PC-9 (cell line): ENCODE measurements at regions not wholly inside any gene's neighbourhood (a gene's known extent, or its start where the extent isn't known, plus 50 kb on each side); places are given as distances from the start of the nearest gene placed in this dataset.

Experiments
- BruUV-seq: library from RNA; stranded (reverse); fragments of 400-500 nt; replicated peaks from 2 replicates; lab custom pipeline; 2021; lab: Mats Ljungman, UMichigan
- CTCF ChIA-PET: fragments of 300-600 bp; sonication (Branson Sonifier 250); formaldehyde crosslinking; loops from one replicate; lab custom pipeline; 2022; ENCODE audit warnings: antibody characterized with exemption; lab: Charles Lee
- POLR2A ChIA-PET: fragments of 300-600 bp; sonication (Branson Sonifier 250); formaldehyde crosslinking; loops from one replicate; lab custom pipeline; 2022; ENCODE audit warnings: antibody characterized with exemption; ENCODE audit not compliant: unreplicated experiment; lab: Charles Lee
- DNase-seq, 2 experiments: peaks; one replicate each; pipeline versions ENCODE4 v3.0.0 to v3.0.0-alpha.2; 2015 to 2022; ENCODE audit warnings: mixed read lengths in 1 of 2
- H2AFZ ChIP-seq: fragments of 200-600 bp; sonication (generic); 2 replicates; pipeline ENCODE4 v1.8.1; 2017; ENCODE audit warnings: antibody characterized with exemption
- H3F3A ChIP-seq: fragments of 200-600 bp; sonication (generic); 2 replicates; pipeline ENCODE4 v1.8.1; 2017; ENCODE audit warnings: antibody characterized with exemption, mild to moderate bottlenecking, low read depth; ENCODE audit not compliant: insufficient read depth
- H3K27ac ChIP-seq: fragments of 200-600 bp; sonication (generic); 2 replicates; pipeline ENCODE4 v1.6.1; 2016; ENCODE audit warnings: mixed run types
- H3K27me3 ChIP-seq: fragments of 200-600 bp; sonication (generic); 2 replicates; pipeline ENCODE4 v1.6.1; 2016; ENCODE audit warnings: low read depth, mixed run types; ENCODE audit not compliant: insufficient read depth
- H3K36me3 ChIP-seq: fragments of 200-600 bp; sonication (generic); 2 replicates; pipeline ENCODE4 v1.6.1; 2016; ENCODE audit warnings: low read depth, mixed run types
- H3K4me1 ChIP-seq: fragments of 200-600 bp; sonication (generic); replicated peaks from 2 replicates; pipeline ENCODE4 v1.6.1; 2016; ENCODE audit warnings: mixed run types; ENCODE audit not compliant: insufficient read depth
- H3K4me2 ChIP-seq: fragments of 200-600 bp; sonication (generic); 2 replicates; pipeline ENCODE4 v1.6.1; 2017; ENCODE audit warnings: mixed run types
- H3K4me3 ChIP-seq: fragments of 200-600 bp; sonication (generic); 2 replicates; pipeline ENCODE4 v1.6.1; 2016; ENCODE audit warnings: mixed run types
- H3K79me2 ChIP-seq: fragments of 200-600 bp; sonication (generic); 2 replicates; pipeline ENCODE4 v1.6.1; 2017; ENCODE audit warnings: low read depth, mixed run types
- H3K9me2 ChIP-seq: fragments of 200-600 bp; sonication (generic); 2 replicates; pipeline ENCODE4 v1.8.1; 2017; ENCODE audit warnings: mild to moderate bottlenecking; ENCODE audit not compliant: insufficient read depth
- H3K9me3 ChIP-seq: fragments of 200-600 bp; sonication (generic); 2 replicates; pipeline ENCODE4 v1.8.1; 2016; ENCODE audit warnings: low read depth; ENCODE audit not compliant: insufficient read depth
- H4K20me1 ChIP-seq: fragments of 200-600 bp; sonication (generic); 2 replicates; pipeline ENCODE4 v1.8.1; 2017; ENCODE audit not compliant: insufficient read depth
- CTCF ChIP-seq: fragments of 200-600 bp; sonication (generic); conservative IDR thresholded peaks from 2 replicates; pipeline ENCODE4 v1.6.1; 2017; ENCODE audit warnings: mixed run types, antibody characterized with exemption, mild to moderate bottlenecking, moderate library complexity
- EZH2 ChIP-seq: fragments of 200-600 bp; sonication (generic); IDR thresholded peaks from 2 replicates; pipeline ENCODE4 v1.8.0; 2017; ENCODE audit warnings: antibody characterized with exemption, low read depth
- intact Hi-C: fragments of 100-400 bp; cut with micrococcal nuclease; formaldehyde crosslinking; loops from one replicate; pipeline ENCODE4 v1.10.0; 2022; ENCODE audit not compliant: unreplicated experiment

GRCh38 chr11:128021349-128022006 is 565.9 kb downstream of the ETS1 start:
- H3K9me3 ChIP-seq: no peaks in the 10 kb centered on the region
- CTCF ChIA-PET: interaction anchor here (1.4 kb wide), 1 partner anchor 178 kb away, joined by 3 read pairs; no protein-coding TSS in a partner anchor

GRCh38 chr11:128018692-128019091 is 568.7 kb downstream of the ETS1 start:
- Histone ChIP-seq H3K4me2 (no peak overlapping the region), H2AFZ (no peak overlapping the region), H3K27me3 (peaks cover 28% of the 10 kb centered on the region), H3K4me3 (no peak overlapping the region), H4K20me1 (no peaks in the 10 kb centered on the region; the same call in 1 of the 2 replicates), H3K36me3 (no peaks in the 10 kb centered on the region), H3K9me2 (no peaks in the 10 kb centered on the region), H3K4me1 (no peaks in the 10 kb centered on the region), H3F3A (no peaks in the 10 kb centered on the region), H3K79me2 (no peaks in the 10 kb centered on the region), H3K9me3 (no peaks in the 10 kb centered on the region), H3K27ac (no peak overlapping the region)
- TF ChIP-seq EZH2 (no peak), CTCF (no peak)
- intact Hi-C loops: no loop called here
- ChIA-PET CTCF (no interaction called here), POLR2A (no interaction called here)
- no peak for DNase-seq
- no TSS peak for BruUV-seq

More at GRCh38 chr11:128021349-128022006, 565.9 kb downstream of the ETS1 start:
- intact Hi-C loops: loop anchor here (5.0 kb wide), 1 partner anchor 179 kb away; no protein-coding TSS in a partner anchor
- H3F3A ChIP-seq: peaks cover 6% of the 10 kb centered on the region; the same call in 1 of the 2 replicates
- POLR2A ChIA-PET: no interaction called here
- no peak overlapping the region for H3K4me2 ChIP-seq
- DNase-seq: peak in 1 of 2 experiments; percentile 4
- H3K4me1 ChIP-seq: peaks cover 4% of the 10 kb centered on the region; the same call in 1 of the 2 replicates
- H3K27me3 ChIP-seq: peaks cover 18% of the 10 kb centered on the region
- no peak overlapping the region for H2AFZ ChIP-seq
- H3K36me3 ChIP-seq: no peaks in the 10 kb centered on the region
- H4K20me1 ChIP-seq: no peaks in the 10 kb centered on the region
- no peak overlapping the region for H3K4me3 ChIP-seq
- no peaks in the 10 kb centered on the region for H3K79me2 ChIP-seq
- no TSS peak for BruUV-seq
- TF ChIP-seq EZH2 (no peak), CTCF (0 out of 2 replicates have a peak, but pooled peaks have one; percentile 15)
- no peak overlapping the region for H3K27ac ChIP-seq
- no peaks in the 10 kb centered on the region for H3K9me2 ChIP-seq

- no peak overlapping the region for H2AFZ ChIP-seq
- intact Hi-C loops: no loop called here
- CTCF ChIA-PET: no interaction called here
These were observed 581.8 kb downstream of the ETS1 start for GRCh38 chr11:128005562-128005961.

More at GRCh38 chr11:128005562-128005961, 581.8 kb downstream of the ETS1 start:
- Histone ChIP-seq H3K4me2 (no peak overlapping the region), H3K9me3 (no peaks in the 10 kb centered on the region; the same call in 1 of the 2 replicates), H3K27ac (no peak overlapping the region), H3K36me3 (no peaks in the 10 kb centered on the region), H4K20me1 (no peaks in the 10 kb centered on the region), H3F3A (no peaks in the 10 kb centered on the region), H3K4me3 (no peak overlapping the region), H3K79me2 (no peaks in the 10 kb centered on the region), H3K4me1 (no peaks in the 10 kb centered on the region), H3K9me2 (no peaks in the 10 kb centered on the region; the same call in 1 of the 2 replicates), H3K27me3 (no peaks in the 10 kb centered on the region)
- no peak for DNase-seq
- POLR2A ChIA-PET: no interaction called here
- TF ChIP-seq CTCF (no peak), EZH2 (no peak)
- BruUV-seq: no TSS peak
